GM23248 (cell line): ENCODE measurements at regions not wholly inside any gene's neighbourhood (a gene's known extent, or its start where the extent isn't known, plus 50 kb on each side); places are given as distances from the start of the nearest gene placed in this dataset.

Experiments used
- EZH2 ChIP-seq: fragments of 200-600 bp; sonication (generic); IDR thresholded peaks from 2 replicates; pipeline ENCODE4 v1.6.1; 2018; ENCODE audit warnings: antibody characterized with exemption, mild to moderate bottlenecking; ENCODE audit not compliant: insufficient read depth, poor library complexity, severe bottlenecking
- EZH2phosphoT487 ChIP-seq: fragments of 200-600 bp; sonication (generic); IDR thresholded peaks from 2 replicates; pipeline ENCODE4 v1.6.1; 2018; ENCODE audit warnings: antibody characterized with exemption, moderate library complexity, mild to moderate bottlenecking, low read depth; ENCODE audit not compliant: insufficient read depth

GRCh38 chrX:46330981-46331380 lies 214.2 kb downstream of the ZNF674 start:
- TF ChIP-seq EZH2 (no peak), EZH2phosphoT487 (no peak)
